CD14-positive monocyte (primary cell): ENCODE measurements at regions not wholly inside any gene's neighbourhood (a gene's known extent, or its start where the extent isn't known, plus 50 kb on each side); places are given as distances from the start of the nearest gene placed in this dataset.

Experiments
- DNase-seq, 3 donors: peaks; one replicate each; pipeline ENCODE4 v3.0.0-alpha.2; 2011 to 2022
- H2AFZ ChIP-seq: 2 replicates; pipeline ENCODE4 v1.6.0; 2012; ENCODE audit warnings: mild to moderate bottlenecking, low read depth, low read length, inconsistent platforms; ENCODE audit not compliant: insufficient read depth, poor library complexity, severe bottlenecking
- H3K27ac ChIP-seq, 2 donors: 1 replicate in 1 of 2; 2 replicates in 1 of 2; pipeline ENCODE4 v1.5.1; 2012 to 2013; ENCODE audit warnings: low read length in 2 of 2, control low read depth in 1 of 2, inconsistent platforms in 1 of 2, low read depth in 1 of 2, mild to moderate bottlenecking in 1 of 2
- H3K27me3 ChIP-seq, 2 donors: one replicate each; pipeline versions ENCODE4 v1.6.0 to v1.6.1; 2011 to 2013; ENCODE audit warnings: low read length in 2 of 2; ENCODE audit not compliant: control insufficient read depth in 2 of 2, insufficient read depth in 2 of 2
- H3K36me3 ChIP-seq, 2 donors: replicated peaks in 1 of 2; 1 replicate in 1 of 2; 2 replicates in 1 of 2; pipeline versions ENCODE4 v1.5.1 to v1.6.1; 2012 to 2013; ENCODE audit warnings: low read length in 2 of 2, control low read depth in 1 of 2, inconsistent platforms in 1 of 2, mild to moderate bottlenecking in 1 of 2; ENCODE audit not compliant: insufficient read depth in 2 of 2, control insufficient read depth in 1 of 2
- H3K4me1 ChIP-seq, 2 donors: 1 replicate in 1 of 2; 2 replicates in 1 of 2; pipeline versions ENCODE4 v1.5.1 to v1.6.1; 2012 to 2013; ENCODE audit warnings: low read length in 2 of 2, control low read depth in 1 of 2, inconsistent platforms in 1 of 2, mild to moderate bottlenecking in 1 of 2, moderate library complexity in 1 of 2; ENCODE audit not compliant: insufficient read depth in 2 of 2, control insufficient read depth in 1 of 2
- H3K4me2 ChIP-seq: replicated peaks from 2 replicates; pipeline ENCODE3; 2012; ENCODE audit warnings: low read length, moderate library complexity, mild to moderate bottlenecking; ENCODE audit not compliant: poor library complexity, severe bottlenecking; ENCODE audit errors: extremely low read depth
- H3K4me3 ChIP-seq, 3 experiments: fragments of 200-600 bp in 1 of 3; sonication (generic) in 1 of 3; replicated peaks in 1 of 3; 1 replicate in 2 of 3; 2 replicates in 1 of 3; pipeline ENCODE4 v1.5.1; 2011 to 2013; ENCODE audit warnings: low read length in 3 of 3, mild to moderate bottlenecking in 3 of 3, control low read depth in 2 of 3, low read depth in 2 of 3, inconsistent platforms in 1 of 3, moderate library complexity in 1 of 3
- H3K79me2 ChIP-seq: 2 replicates; pipeline ENCODE4 v1.6.0; 2012; ENCODE audit warnings: mild to moderate bottlenecking, control low read depth, inconsistent platforms, low read length, moderate library complexity; ENCODE audit not compliant: insufficient read depth
- H3K9ac ChIP-seq: 2 replicates; pipeline ENCODE4 v1.6.0; 2017; ENCODE audit warnings: low read length, mild to moderate bottlenecking; ENCODE audit not compliant: insufficient read depth, poor library complexity, severe bottlenecking
- H3K9me3 ChIP-seq, 2 donors: replicated peaks in 1 of 2; 1 replicate in 1 of 2; 2 replicates in 1 of 2; pipeline versions ENCODE4 v1.5.1 to v1.6.1; 2012 to 2013; ENCODE audit warnings: low read length in 2 of 2, control low read depth in 1 of 2; ENCODE audit not compliant: control insufficient read depth in 1 of 2, insufficient read depth in 1 of 2
- H4K20me1 ChIP-seq: 2 replicates; pipeline ENCODE4 v1.6.0; 2012; ENCODE audit warnings: mild to moderate bottlenecking, low read length, control low read depth, moderate library complexity; ENCODE audit not compliant: insufficient read depth
- H3K27ac Mint-ChIP-seq, 7 donors: one replicate each; pipeline ENCODE4 v1.8.0; 2020; ENCODE audit warnings: mild to moderate bottlenecking in 7 of 7, mixed read lengths in 7 of 7, moderate library complexity in 6 of 7, inconsistent platforms in 2 of 7
- H3K27me3 Mint-ChIP-seq, 3 donors: one replicate each; pipeline ENCODE4 v1.8.0; 2021 to 2022; ENCODE audit warnings: low read depth in 3 of 3, mild to moderate bottlenecking in 3 of 3, mixed read lengths in 3 of 3, moderate library complexity in 3 of 3, inconsistent platforms in 1 of 3
- H3K36me3 Mint-ChIP-seq, 2 donors: one replicate each; pipeline ENCODE4 v1.8.0; 2020; ENCODE audit warnings: mixed read lengths in 2 of 2, inconsistent platforms in 1 of 2, mild to moderate bottlenecking in 1 of 2
- H3K4me1 Mint-ChIP-seq: one replicate; pipeline ENCODE4 v1.8.0; 2020; ENCODE audit warnings: mild to moderate bottlenecking, mixed read lengths
- H3K4me3 Mint-ChIP-seq, 2 donors: one replicate each; pipeline ENCODE4 v1.8.0; 2020; ENCODE audit warnings: mild to moderate bottlenecking in 2 of 2, mixed read lengths in 2 of 2, moderate library complexity in 1 of 2
- H3K9me3 Mint-ChIP-seq, 7 donors: one replicate each; pipeline ENCODE4 v1.8.0; 2020 to 2022; ENCODE audit warnings: mixed read lengths in 7 of 7, mild to moderate bottlenecking in 6 of 7, moderate library complexity in 6 of 7, inconsistent platforms in 2 of 7
- WGBS: methylation state at CpG from one replicate; pipeline ENCODE4 v1.1.5; 2013; ENCODE audit warnings: missing lambda C conversion rate; ENCODE audit not compliant: insufficient coverage; 5-methylcytosine and 5-hydroxymethylcytosine counted together
- intact Hi-C, 2 donors: fragments of 100-400 bp; cut with micrococcal nuclease; formaldehyde crosslinking; loops; one replicate each; pipeline versions ENCODE4 v1.15.0 to v1.15.1; 2023
- TF ChIP-seq, protein P1 (sequence below): fragments of 200-600 bp; IDR thresholded peaks from one replicate; pipeline ENCODE4 v1.8.0; 2022; ENCODE audit warnings: antibody characterized with exemption, mild to moderate bottlenecking

DNA sequence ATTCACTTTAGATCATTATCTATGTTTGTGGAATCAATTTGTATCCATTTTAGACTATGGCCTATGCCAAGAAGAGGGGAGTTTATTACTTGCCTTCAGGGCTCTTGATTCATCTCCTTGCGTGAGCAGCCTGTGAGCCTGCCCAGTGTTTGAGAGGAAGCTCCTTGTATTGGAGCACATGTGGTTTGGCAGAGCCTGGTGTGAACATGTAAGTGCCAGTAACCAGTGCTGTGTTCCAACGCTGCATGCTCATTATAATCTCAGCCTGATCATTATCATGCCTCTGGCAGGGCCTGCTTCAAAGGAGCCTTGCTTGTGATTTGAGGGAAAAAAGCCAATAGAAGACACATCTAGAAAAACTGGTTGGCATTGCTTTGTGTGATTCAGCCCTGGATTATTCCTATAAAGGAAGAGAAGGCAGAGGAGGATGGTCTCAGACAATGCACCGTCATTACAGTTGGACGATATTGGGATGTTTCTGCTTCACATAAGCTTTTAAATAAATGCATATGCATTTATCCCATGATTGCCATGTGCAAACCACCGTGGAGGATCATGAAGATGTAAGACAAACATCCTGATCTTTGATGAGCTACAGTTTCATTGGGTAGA lies 203.4 kb upstream of the AHR start:
- H3K36me3 Mint-ChIP-seq = no peaks in the 10 kb centered on the region
- no peak overlapping the region for H3K4me3 Mint-ChIP-seq
- no peak overlapping the region for H2AFZ ChIP-seq
- H3K4me1 ChIP-seq = peaks cover 0 to 8% of the 10 kb centered on the region in 2 donors
- peaks cover 0 to 2% (median 0%) of the 10 kb centered on the region in 7 donors for H3K9me3 Mint-ChIP-seq
- peaks cover 16% of the 10 kb centered on the region for H3K4me1 Mint-ChIP-seq
- H3K9me3 ChIP-seq = no peaks in the 10 kb centered on the region
- H3K27me3 Mint-ChIP-seq = no peaks in the 10 kb centered on the region
- H3K27ac ChIP-seq = no peak overlapping the region
- H3K36me3 ChIP-seq = no peaks in the 10 kb centered on the region
- H4K20me1 ChIP-seq = no peaks in the 10 kb centered on the region
- no peak overlapping the region for H3K4me2 ChIP-seq
- TF ChIP-seq, protein P1, sequence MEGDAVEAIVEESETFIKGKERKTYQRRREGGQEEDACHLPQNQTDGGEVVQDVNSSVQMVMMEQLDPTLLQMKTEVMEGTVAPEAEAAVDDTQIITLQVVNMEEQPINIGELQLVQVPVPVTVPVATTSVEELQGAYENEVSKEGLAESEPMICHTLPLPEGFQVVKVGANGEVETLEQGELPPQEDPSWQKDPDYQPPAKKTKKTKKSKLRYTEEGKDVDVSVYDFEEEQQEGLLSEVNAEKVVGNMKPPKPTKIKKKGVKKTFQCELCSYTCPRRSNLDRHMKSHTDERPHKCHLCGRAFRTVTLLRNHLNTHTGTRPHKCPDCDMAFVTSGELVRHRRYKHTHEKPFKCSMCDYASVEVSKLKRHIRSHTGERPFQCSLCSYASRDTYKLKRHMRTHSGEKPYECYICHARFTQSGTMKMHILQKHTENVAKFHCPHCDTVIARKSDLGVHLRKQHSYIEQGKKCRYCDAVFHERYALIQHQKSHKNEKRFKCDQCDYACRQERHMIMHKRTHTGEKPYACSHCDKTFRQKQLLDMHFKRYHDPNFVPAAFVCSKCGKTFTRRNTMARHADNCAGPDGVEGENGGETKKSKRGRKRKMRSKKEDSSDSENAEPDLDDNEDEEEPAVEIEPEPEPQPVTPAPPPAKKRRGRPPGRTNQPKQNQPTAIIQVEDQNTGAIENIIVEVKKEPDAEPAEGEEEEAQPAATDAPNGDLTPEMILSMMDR = no peak
- no peak for DNase-seq
- no peaks in the 10 kb centered on the region for H3K27me3 ChIP-seq
- H3K79me2 ChIP-seq = no peaks in the 10 kb centered on the region
- H3K9ac ChIP-seq = no peak overlapping the region
- no peak overlapping the region for H3K4me3 ChIP-seq
- WGBS = 86% methylated on average over 2 of the region's 5 CpGs
- intact Hi-C loops = no loop called here
- no peak overlapping the region for H3K27ac Mint-ChIP-seq

DNA sequence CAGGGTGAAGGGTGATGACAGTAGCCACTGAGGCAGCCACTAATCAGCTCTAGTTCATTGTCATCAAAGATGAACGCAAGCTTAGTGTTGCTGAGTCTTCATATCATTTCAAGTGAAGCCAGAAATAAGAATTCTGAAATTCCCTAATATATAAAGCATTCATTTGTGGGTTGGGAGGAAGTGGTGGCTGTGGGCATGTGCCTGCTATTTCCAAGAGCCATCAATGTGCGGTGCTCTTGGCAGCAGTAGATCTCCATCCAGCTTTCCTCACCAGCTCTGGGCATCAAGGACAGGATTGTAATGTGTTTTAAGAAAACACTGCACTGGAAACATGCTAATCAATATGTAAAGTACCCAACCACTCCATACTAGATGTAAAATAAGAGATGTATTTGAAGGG lies 202.5 kb upstream of the AHR start:
- DNase-seq = peak in 2 of 3 donors; percentile 9 to 21
- WGBS = no CpG with 5 or more reads among the region's 2 CpGs
- no peaks in the 10 kb centered on the region for H3K9me3 ChIP-seq
- intact Hi-C loops = no loop called here
- H3K27ac Mint-ChIP-seq = peak overlapping the region in 2 of 7 donors; percentile 41 to 69
- H3K36me3 ChIP-seq = no peaks in the 10 kb centered on the region
- H3K4me3 Mint-ChIP-seq = no peak overlapping the region
- H3K27me3 ChIP-seq = no peaks in the 10 kb centered on the region
- H3K27ac ChIP-seq = no peak overlapping the region
- peaks cover 0 to 8% of the 10 kb centered on the region in 2 donors for H3K4me1 ChIP-seq
- no peaks in the 10 kb centered on the region for H3K27me3 Mint-ChIP-seq
- no peaks in the 10 kb centered on the region for H3K79me2 ChIP-seq
- H3K9ac ChIP-seq = no peak overlapping the region
- no peaks in the 10 kb centered on the region for H3K36me3 Mint-ChIP-seq
- TF ChIP-seq, protein P1 = no peak
- no peak overlapping the region for H3K4me3 ChIP-seq
- H4K20me1 ChIP-seq = no peaks in the 10 kb centered on the region
- H3K9me3 Mint-ChIP-seq = peaks cover 0 to 2% (median 0%) of the 10 kb centered on the region in 7 donors
- H2AFZ ChIP-seq = no peak overlapping the region
- no peak overlapping the region for H3K4me2 ChIP-seq
- peaks cover 16% of the 10 kb centered on the region for H3K4me1 Mint-ChIP-seq
